ENCODE measurements at regions not wholly inside any gene's neighbourhood (a gene's known extent, or its start where the extent isn't known, plus 50 kb on each side); places are given as distances from the start of the nearest gene placed in this dataset.
"Not testable (repeated sequence)": the region's sequence is repeated elsewhere in the genome, so short reads cannot be mapped to it uniquely, and the experiment has no call there.

- not testable (repeated sequence) for H3K27me3 ChIP-seq (ENCODE audit: control insufficient read depth in 3 of 3, insufficient read depth in 3 of 3, low read depth in 1 of 3, low read length in 3 of 3); H3K9ac ChIP-seq (ENCODE audit: low read depth, low read length, poor library complexity); DNase-seq (ENCODE audit: low spot score); H2BK120ac ChIP-seq (ENCODE audit: low read depth, low read length); H3K14ac ChIP-seq (ENCODE audit: low read length); H2BK5ac ChIP-seq (ENCODE audit: low read length); H3K9me3 ChIP-seq (replicated peaks in 1 of 2; ENCODE audit: control insufficient read depth in 2 of 2, insufficient read depth in 1 of 2, low read depth in 1 of 2, low read length in 2 of 2); H3K18ac ChIP-seq (ENCODE audit: low read length); H3K4ac ChIP-seq (ENCODE audit: low read length); H3K4me3 ChIP-seq (ENCODE audit: low read length in 2 of 2); H3K23ac ChIP-seq (ENCODE audit: low read depth, low read length, poor library complexity); H2BK15ac ChIP-seq (ENCODE audit: low read length); H4K91ac ChIP-seq (ENCODE audit: low read depth, low read length, poor library complexity); H3K36me3 ChIP-seq (replicated peaks in 1 of 2; ENCODE audit: control insufficient read depth in 2 of 2, insufficient read depth in 2 of 2, low read length in 2 of 2); H2BK12ac ChIP-seq (ENCODE audit: low read length); H3K4me2 ChIP-seq (ENCODE audit: insufficient read depth, low read length, poor library complexity, severe bottlenecking); H3K4me1 ChIP-seq (ENCODE audit: control insufficient read depth in 2 of 2, insufficient read depth in 1 of 2, low read depth in 1 of 2, low read length in 2 of 2); H3K27ac ChIP-seq (replicated peaks; ENCODE audit: low read length); H2AK5ac ChIP-seq (ENCODE audit: low read depth, low read length); H2AFZ ChIP-seq (ENCODE audit: low read length); H3K79me1 ChIP-seq (ENCODE audit: low read depth, low read length); H4K8ac ChIP-seq (ENCODE audit: low read depth, low read length)
- WGBS, 2 donors (ENCODE audit: extremely low coverage in 2 of 2, insufficient read length in 2 of 2, insufficient replicate concordance in 1 of 2) = no CpG with 5 or more reads among the region's 3 CpGs
Observed at GRCh38 chr14:98921306-98921705, 350.7 kb downstream of the BCL11B start.

GRCh38 chr14:98923596-98923995, 348.4 kb downstream of the BCL11B start:
- H3K79me1 ChIP-seq (ENCODE audit: low read depth, low read length) = no peaks in the 10 kb centered on the region
- no CpG with 5 or more reads among the region's 1 CpG for WGBS, 2 donors (ENCODE audit: extremely low coverage in 2 of 2, insufficient read length in 2 of 2, insufficient replicate concordance in 1 of 2)

DNA sequence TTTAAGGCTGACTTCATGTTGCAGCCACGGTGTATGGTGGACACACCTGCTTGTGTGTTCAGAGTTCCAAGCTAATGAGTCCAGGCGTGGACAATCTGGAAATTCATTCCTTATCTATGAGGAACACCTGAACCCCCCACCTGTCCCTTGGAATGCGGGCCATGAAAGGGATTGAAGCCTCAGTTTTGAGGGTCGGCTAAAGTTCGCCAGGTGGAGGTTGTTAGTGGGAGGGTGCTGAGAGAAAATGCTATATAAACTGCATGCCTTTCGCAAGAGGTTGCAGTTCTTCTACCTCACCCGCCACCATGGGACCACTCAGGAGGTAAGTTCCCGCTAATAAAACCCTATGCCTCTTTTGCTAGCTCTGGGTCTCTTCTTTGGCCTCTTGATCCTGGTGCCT, 348.0 kb downstream of the BCL11B start:
- H3K4me2 ChIP-seq (ENCODE audit: insufficient read depth, low read length, poor library complexity, severe bottlenecking) = no peak overlapping the region
- no peak overlapping the region for H2AK5ac ChIP-seq (ENCODE audit: low read depth, low read length)
- H3K36me3 ChIP-seq (replicated peaks in 1 of 2; ENCODE audit: control insufficient read depth in 2 of 2, insufficient read depth in 2 of 2, low read length in 2 of 2) = no peaks in the 10 kb centered on the region
- DNase-seq (ENCODE audit: low spot score) = no peak
- no peaks in the 10 kb centered on the region for H3K27me3 ChIP-seq (ENCODE audit: control insufficient read depth in 3 of 3, insufficient read depth in 3 of 3, low read depth in 1 of 3, low read length in 3 of 3)
- no peaks in the 10 kb centered on the region for H3K9me3 ChIP-seq (replicated peaks in 1 of 2; ENCODE audit: control insufficient read depth in 2 of 2, insufficient read depth in 1 of 2, low read depth in 1 of 2, low read length in 2 of 2)
- no peaks in the 10 kb centered on the region for H3K4me1 ChIP-seq (ENCODE audit: control insufficient read depth in 2 of 2, insufficient read depth in 1 of 2, low read depth in 1 of 2, low read length in 2 of 2)
- no peak overlapping the region for H2AFZ ChIP-seq (ENCODE audit: low read length)
- H3K23ac ChIP-seq (ENCODE audit: low read depth, low read length, poor library complexity) = no peak overlapping the region
- H3K14ac ChIP-seq (ENCODE audit: low read length) = no peak overlapping the region
- H3K4ac ChIP-seq (ENCODE audit: low read length) = no peak overlapping the region
- no CpG with 5 or more reads among the region's 8 CpGs for WGBS, 2 donors (ENCODE audit: extremely low coverage in 2 of 2, insufficient read length in 2 of 2, insufficient replicate concordance in 1 of 2)
- H3K18ac ChIP-seq (ENCODE audit: low read length) = no peak overlapping the region
- no peaks in the 10 kb centered on the region for H3K79me1 ChIP-seq (ENCODE audit: low read depth, low read length)
- H2BK12ac ChIP-seq (ENCODE audit: low read length) = no peak overlapping the region
- no peak overlapping the region for H2BK15ac ChIP-seq (ENCODE audit: low read length)
- no peak overlapping the region for H4K91ac ChIP-seq (ENCODE audit: low read depth, low read length, poor library complexity)
- H3K9ac ChIP-seq (ENCODE audit: low read depth, low read length, poor library complexity) = no peak overlapping the region
- H4K8ac ChIP-seq (ENCODE audit: low read depth, low read length) = no peak overlapping the region
- H2BK5ac ChIP-seq (ENCODE audit: low read length) = no peak overlapping the region
- no peak overlapping the region for H3K27ac ChIP-seq (replicated peaks; ENCODE audit: low read length)
- H2BK120ac ChIP-seq (ENCODE audit: low read depth, low read length) = no peak overlapping the region
- H3K4me3 ChIP-seq (ENCODE audit: low read length in 2 of 2) = no peak overlapping the region

More at GRCh38 chr14:98923596-98923995, 348.4 kb downstream of the BCL11B start:
- Histone ChIP-seq H2BK5ac (ENCODE audit: low read length) (no peak overlapping the region), H3K9ac (ENCODE audit: low read depth, low read length, poor library complexity) (no peak overlapping the region), H3K23ac (ENCODE audit: low read depth, low read length, poor library complexity) (no peak overlapping the region), H4K91ac (ENCODE audit: low read depth, low read length, poor library complexity) (no peak overlapping the region), H3K27ac (replicated peaks; ENCODE audit: low read length) (no peak overlapping the region), H2BK15ac (ENCODE audit: low read length) (no peak overlapping the region), H3K4me3 (ENCODE audit: low read length in 2 of 2) (no peak overlapping the region), H2AFZ (ENCODE audit: low read length) (no peak overlapping the region), H3K18ac (ENCODE audit: low read length) (no peak overlapping the region), H3K4ac (ENCODE audit: low read length) (no peak overlapping the region), H3K14ac (ENCODE audit: low read length) (no peak overlapping the region), H3K27me3 (ENCODE audit: control insufficient read depth in 3 of 3, insufficient read depth in 3 of 3, low read depth in 1 of 3, low read length in 3 of 3) (no peaks in the 10 kb centered on the region), H3K9me3 (replicated peaks in 1 of 2; ENCODE audit: control insufficient read depth in 2 of 2, insufficient read depth in 1 of 2, low read depth in 1 of 2, low read length in 2 of 2) (no peaks in the 10 kb centered on the region), H3K4me2 (ENCODE audit: insufficient read depth, low read length, poor library complexity, severe bottlenecking) (no peak overlapping the region), H4K8ac (ENCODE audit: low read depth, low read length) (no peak overlapping the region), H3K36me3 (replicated peaks in 1 of 2; ENCODE audit: control insufficient read depth in 2 of 2, insufficient read depth in 2 of 2, low read length in 2 of 2) (no peaks in the 10 kb centered on the region), H2AK5ac (ENCODE audit: low read depth, low read length) (no peak overlapping the region), H2BK120ac (ENCODE audit: low read depth, low read length) (no peak overlapping the region), H3K4me1 (ENCODE audit: control insufficient read depth in 2 of 2, insufficient read depth in 1 of 2, low read depth in 1 of 2, low read length in 2 of 2) (no peaks in the 10 kb centered on the region), H2BK12ac (ENCODE audit: low read length) (no peak overlapping the region)
- DNase-seq (ENCODE audit: low spot score) = no peak

- Histone ChIP-seq H3K4me1 (ENCODE audit: control insufficient read depth in 2 of 2, insufficient read depth in 1 of 2, low read depth in 1 of 2, low read length in 2 of 2) (no peaks in the 10 kb centered on the region), H4K91ac (ENCODE audit: low read depth, low read length, poor library complexity) (no peak overlapping the region), H2BK12ac (ENCODE audit: low read length) (no peak overlapping the region), H2BK5ac (ENCODE audit: low read length) (no peak overlapping the region), H3K9ac (ENCODE audit: low read depth, low read length, poor library complexity) (no peak overlapping the region), H2AFZ (ENCODE audit: low read length) (no peak overlapping the region), H3K18ac (ENCODE audit: low read length) (no peak overlapping the region), H3K36me3 (replicated peaks in 1 of 2; ENCODE audit: control insufficient read depth in 2 of 2, insufficient read depth in 2 of 2, low read length in 2 of 2) (no peaks in the 10 kb centered on the region), H3K14ac (ENCODE audit: low read length) (no peak overlapping the region), H3K27me3 (ENCODE audit: control insufficient read depth in 3 of 3, insufficient read depth in 3 of 3, low read depth in 1 of 3, low read length in 3 of 3) (no peaks in the 10 kb centered on the region), H3K9me3 (replicated peaks in 1 of 2; ENCODE audit: control insufficient read depth in 2 of 2, insufficient read depth in 1 of 2, low read depth in 1 of 2, low read length in 2 of 2) (no peaks in the 10 kb centered on the region), H2BK120ac (ENCODE audit: low read depth, low read length) (no peak overlapping the region), H3K79me1 (ENCODE audit: low read depth, low read length) (no peaks in the 10 kb centered on the region), H3K4me3 (ENCODE audit: low read length in 2 of 2) (no peak overlapping the region), H2AK5ac (ENCODE audit: low read depth, low read length) (no peak overlapping the region), H3K23ac (ENCODE audit: low read depth, low read length, poor library complexity) (no peak overlapping the region), H4K8ac (ENCODE audit: low read depth, low read length) (no peak overlapping the region), H2BK15ac (ENCODE audit: low read length) (no peak overlapping the region), H3K4me2 (ENCODE audit: insufficient read depth, low read length, poor library complexity, severe bottlenecking) (no peak overlapping the region), H3K4ac (ENCODE audit: low read length) (no peak overlapping the region), H3K27ac (replicated peaks; ENCODE audit: low read length) (no peak overlapping the region)
- no CpG with 5 or more reads among the region's 7 CpGs for WGBS, 2 donors (ENCODE audit: extremely low coverage in 2 of 2, insufficient read length in 2 of 2, insufficient replicate concordance in 1 of 2)
- no peak for DNase-seq (ENCODE audit: low spot score)
Observed at GRCh38 chr14:98925354-98926040, 346.5 kb downstream of the BCL11B start.
